C4-2B (cell line): ENCODE measurements at regions not wholly inside any gene's neighbourhood (a gene's known extent, or its start where the extent isn't known, plus 50 kb on each side); places are given as distances from the start of the nearest gene placed in this dataset.

Source experiments
- H3K27ac ChIP-seq: fragments of 450-650 bp; 2 replicates; pipeline ENCODE4 v1.5.1; 2017
- ZFX ChIP-seq: fragments of 450-650 bp; IDR thresholded peaks from 2 replicates; pipeline ENCODE4 v1.6.1; 2017
- TF ChIP-seq, protein P1 (sequence below): fragments of 450-650 bp; conservative IDR thresholded peaks from 2 replicates; pipeline ENCODE4 v1.5.1; 2017; ENCODE audit warnings: mild to moderate bottlenecking

DNA sequence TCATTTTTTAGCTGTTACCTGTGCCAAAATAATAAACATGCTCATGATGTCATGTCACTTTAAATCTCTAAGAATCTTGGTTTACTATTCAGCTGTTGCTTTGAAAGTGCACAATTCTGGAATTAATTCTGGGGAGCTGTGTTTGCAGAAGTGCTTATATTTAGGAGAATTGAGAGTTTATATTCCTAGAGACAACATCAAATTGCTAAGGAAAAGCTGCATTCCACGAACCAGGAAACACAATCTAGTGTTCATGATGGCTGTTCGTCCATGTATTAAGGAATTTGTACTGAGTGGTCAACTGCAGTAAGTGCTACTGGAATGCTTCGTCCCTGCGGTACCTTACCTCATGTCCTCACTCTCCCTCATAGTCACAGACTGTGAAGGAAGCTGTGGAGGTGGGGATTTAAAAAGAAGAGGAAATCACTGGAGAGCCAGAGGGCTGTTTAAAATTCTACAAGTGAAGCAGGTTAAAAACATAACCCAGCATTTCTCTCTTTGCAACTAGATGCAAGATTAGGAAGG lies 161.0 kb downstream of the TRMT11 start:
- TF ChIP-seq, protein P1, sequence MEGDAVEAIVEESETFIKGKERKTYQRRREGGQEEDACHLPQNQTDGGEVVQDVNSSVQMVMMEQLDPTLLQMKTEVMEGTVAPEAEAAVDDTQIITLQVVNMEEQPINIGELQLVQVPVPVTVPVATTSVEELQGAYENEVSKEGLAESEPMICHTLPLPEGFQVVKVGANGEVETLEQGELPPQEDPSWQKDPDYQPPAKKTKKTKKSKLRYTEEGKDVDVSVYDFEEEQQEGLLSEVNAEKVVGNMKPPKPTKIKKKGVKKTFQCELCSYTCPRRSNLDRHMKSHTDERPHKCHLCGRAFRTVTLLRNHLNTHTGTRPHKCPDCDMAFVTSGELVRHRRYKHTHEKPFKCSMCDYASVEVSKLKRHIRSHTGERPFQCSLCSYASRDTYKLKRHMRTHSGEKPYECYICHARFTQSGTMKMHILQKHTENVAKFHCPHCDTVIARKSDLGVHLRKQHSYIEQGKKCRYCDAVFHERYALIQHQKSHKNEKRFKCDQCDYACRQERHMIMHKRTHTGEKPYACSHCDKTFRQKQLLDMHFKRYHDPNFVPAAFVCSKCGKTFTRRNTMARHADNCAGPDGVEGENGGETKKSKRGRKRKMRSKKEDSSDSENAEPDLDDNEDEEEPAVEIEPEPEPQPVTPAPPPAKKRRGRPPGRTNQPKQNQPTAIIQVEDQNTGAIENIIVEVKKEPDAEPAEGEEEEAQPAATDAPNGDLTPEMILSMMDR = no peak
- TF ChIP-seq ZFX = no peak
- H3K27ac ChIP-seq = no peak overlapping the region

DNA sequence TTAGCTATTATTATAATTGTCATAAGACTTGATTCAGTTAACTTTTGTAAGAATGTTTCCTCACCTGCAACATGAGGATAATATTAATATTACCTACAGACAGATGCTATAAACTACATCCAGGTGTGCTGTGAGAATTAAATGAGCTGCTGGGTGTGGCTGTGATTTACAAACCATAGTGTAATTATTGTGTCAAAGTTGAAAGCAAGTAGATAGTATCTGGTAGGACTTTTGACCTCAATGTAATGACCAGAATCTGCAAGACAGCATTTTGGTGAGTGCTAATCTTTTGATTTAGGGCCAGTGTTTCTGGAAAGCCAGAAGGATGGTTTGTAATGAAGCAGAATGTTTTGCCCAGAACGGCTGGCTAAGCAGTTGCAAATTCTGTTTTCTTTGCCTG lies 162.5 kb downstream of the TRMT11 start:
- H3K27ac ChIP-seq = no peak overlapping the region
- TF ChIP-seq ZFX = no peak

DNA sequence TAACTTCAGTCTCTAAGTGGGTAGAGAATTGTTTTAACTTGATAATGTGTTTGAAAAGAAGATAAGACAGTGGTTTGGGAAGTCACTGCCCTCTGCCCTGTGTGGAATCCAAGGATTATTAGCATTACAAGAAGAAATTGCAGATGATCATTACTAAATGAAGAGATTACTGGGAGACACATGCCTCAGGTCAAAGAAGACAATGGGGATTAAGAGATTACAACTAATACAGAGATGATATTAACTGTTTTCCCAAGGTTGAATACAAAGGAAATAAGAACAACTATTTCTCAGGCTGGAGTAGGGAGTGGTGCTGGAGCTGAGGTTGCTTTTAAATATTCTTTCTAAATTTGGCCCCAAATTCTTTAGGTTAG lies 166.0 kb downstream of the TRMT11 start:
- H3K27ac ChIP-seq = no peak overlapping the region
- TF ChIP-seq, protein P1 = no peak
- no peak for TF ChIP-seq ZFX

DNA sequence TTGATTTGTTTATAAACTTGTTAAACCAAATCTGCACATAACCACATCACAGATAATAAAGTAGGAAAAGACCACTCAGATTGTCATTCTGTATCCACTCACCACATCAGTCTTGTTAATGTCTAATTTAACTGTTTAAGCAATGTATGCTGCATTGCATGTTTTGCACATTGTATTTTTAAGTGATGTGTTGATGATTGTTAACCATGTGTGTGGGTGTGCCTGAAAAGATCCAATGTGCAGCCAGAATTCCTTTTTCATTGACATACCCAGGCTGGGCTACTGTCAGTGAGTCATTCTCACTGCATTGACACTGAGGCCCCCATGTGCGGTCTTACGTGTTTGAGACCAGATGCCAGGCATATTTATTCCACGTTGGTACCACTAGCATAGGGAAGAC lies 167.3 kb downstream of the TRMT11 start:
- no peak overlapping the region for H3K27ac ChIP-seq
- TF ChIP-seq ZFX = no peak
- TF ChIP-seq, protein P1 = no peak

DNA sequence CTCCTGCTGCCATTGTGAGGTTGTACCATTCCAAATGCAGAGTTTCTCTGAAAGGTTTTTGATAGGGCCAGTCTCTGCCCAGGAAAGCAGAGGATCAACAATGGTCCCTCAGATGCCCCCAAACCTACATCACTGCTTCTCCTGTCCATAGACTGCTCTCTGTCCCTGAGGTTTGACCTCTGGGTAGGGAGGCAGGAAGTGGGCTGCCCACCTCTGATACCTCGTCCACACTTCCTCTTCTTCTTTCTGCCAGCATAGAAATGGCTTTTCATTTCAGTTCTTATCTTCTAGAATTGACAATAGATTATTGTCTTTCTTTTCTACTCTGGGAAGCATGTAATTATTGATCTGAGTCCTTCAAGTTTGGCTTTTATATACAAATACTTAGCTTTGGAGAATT lies 170.6 kb downstream of the TRMT11 start:
- TF ChIP-seq, protein P1 = no peak
- TF ChIP-seq ZFX = no peak
- H3K27ac ChIP-seq = no peak overlapping the region

DNA sequence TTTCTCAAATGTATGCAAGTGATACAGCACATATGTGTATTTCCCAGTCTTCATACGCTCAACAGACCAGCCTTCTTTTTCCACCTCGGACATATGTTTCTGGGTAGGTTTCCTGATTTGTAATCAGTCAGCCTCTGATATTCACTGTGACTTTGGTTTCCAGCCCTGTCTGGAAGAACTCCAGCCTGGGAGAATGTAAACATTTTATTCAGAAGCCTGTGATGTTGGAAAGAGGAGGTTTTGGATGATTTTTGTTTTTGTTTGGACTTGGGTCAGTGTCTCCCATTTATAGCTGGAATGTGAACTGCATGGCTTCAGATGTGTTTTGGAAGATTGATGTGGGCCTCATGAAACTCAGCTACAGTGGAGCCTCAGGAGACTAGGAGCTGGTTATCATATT lies 172.2 kb upstream of the CENPW start:
- H3K27ac ChIP-seq = no peak overlapping the region
- TF ChIP-seq, protein P1 = no peak
- TF ChIP-seq ZFX = no peak

DNA sequence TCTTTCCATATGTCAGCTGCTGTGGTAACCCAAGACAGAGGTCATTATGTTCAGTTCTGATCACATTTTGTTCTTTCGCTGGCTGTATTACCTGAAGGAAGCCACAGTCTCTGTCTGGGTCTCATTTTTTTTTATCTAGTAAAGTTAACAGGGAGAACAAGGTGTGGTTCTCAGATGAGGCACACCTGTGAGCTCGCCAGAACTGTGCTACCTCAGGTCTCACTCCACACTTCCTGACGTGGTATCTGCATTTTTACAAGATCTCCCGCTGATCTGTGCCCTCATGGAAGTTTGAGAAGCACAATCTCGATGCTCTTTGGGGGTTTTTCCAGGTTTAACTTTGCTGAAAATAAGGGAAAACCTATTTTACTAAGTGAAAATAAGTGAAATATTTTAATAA lies 169.5 kb upstream of the CENPW start:
- TF ChIP-seq, protein P1 = no peak
- no peak for TF ChIP-seq ZFX

DNA sequence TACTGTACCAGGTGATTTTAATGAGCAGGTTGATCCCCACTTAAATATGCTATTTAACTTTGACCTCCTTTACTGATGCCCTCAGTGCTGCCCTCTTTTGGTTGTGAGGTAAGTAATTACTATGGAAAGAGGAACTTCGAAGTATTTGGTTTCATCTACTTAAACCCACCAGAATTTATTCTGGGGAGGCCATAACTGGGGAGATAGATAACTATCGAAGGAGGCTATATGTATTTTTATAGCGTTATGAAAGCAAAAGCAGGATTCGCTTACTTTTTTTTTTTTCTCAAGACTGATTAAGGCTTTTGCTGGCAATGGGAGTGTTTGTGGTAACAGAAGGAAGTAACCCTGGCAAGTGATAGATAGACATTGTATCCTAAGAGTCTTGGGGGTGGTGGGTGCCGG lies 168.9 kb upstream of the CENPW start:
- TF ChIP-seq ZFX = no peak
- TF ChIP-seq, protein P1 = peak; percentile 80
- H3K27ac ChIP-seq = no peak overlapping the region

More for the DNA sequence above, 169.5 kb upstream of the CENPW start:
- no peak overlapping the region for H3K27ac ChIP-seq
